GM12873 (cell line): ENCODE measurements at regions not wholly inside any gene's neighbourhood (a gene's known extent, or its start where the extent isn't known, plus 50 kb on each side); places are given as distances from the start of the nearest gene placed in this dataset.

Experiments
- TF ChIP-seq, protein P1 (sequence below): IDR thresholded peaks from 2 replicates; pipeline ENCODE4 v1.5.1; 2012; ENCODE audit warnings: low read depth, mild to moderate bottlenecking, moderate library complexity, low read length, control low read depth; ENCODE audit not compliant: insufficient read depth; ENCODE audit errors: missing control alignments

GRCh38 chr3:148366743-148367410 lies 330.8 kb upstream of the AGTR1 start:
- TF ChIP-seq, protein P1, sequence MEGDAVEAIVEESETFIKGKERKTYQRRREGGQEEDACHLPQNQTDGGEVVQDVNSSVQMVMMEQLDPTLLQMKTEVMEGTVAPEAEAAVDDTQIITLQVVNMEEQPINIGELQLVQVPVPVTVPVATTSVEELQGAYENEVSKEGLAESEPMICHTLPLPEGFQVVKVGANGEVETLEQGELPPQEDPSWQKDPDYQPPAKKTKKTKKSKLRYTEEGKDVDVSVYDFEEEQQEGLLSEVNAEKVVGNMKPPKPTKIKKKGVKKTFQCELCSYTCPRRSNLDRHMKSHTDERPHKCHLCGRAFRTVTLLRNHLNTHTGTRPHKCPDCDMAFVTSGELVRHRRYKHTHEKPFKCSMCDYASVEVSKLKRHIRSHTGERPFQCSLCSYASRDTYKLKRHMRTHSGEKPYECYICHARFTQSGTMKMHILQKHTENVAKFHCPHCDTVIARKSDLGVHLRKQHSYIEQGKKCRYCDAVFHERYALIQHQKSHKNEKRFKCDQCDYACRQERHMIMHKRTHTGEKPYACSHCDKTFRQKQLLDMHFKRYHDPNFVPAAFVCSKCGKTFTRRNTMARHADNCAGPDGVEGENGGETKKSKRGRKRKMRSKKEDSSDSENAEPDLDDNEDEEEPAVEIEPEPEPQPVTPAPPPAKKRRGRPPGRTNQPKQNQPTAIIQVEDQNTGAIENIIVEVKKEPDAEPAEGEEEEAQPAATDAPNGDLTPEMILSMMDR, result no peak

- TF ChIP-seq, protein P1, result no peak
Measured at GRCh38 chr3:148367756-148368155, 329.9 kb upstream of the AGTR1 start.

DNA sequence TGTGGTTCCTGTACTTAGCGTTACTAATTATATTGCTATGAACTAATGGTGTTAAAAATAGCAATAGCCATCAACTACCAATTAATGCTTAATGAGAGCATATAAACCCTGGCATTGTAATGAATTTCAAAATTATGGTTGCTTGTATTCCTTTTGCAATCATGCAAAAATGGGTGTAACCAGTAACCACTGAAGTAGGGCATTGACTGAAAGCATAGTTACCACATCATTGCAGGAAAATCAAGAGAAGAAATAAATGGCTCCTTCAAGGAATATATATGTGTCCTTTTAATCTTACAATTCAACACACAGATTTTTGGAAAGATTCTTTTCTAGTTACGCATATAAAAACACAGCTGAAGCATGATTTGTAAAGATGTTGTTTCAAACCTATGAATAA lies 328.3 kb upstream of the AGTR1 start:
- TF ChIP-seq, protein P1, result no peak

DNA sequence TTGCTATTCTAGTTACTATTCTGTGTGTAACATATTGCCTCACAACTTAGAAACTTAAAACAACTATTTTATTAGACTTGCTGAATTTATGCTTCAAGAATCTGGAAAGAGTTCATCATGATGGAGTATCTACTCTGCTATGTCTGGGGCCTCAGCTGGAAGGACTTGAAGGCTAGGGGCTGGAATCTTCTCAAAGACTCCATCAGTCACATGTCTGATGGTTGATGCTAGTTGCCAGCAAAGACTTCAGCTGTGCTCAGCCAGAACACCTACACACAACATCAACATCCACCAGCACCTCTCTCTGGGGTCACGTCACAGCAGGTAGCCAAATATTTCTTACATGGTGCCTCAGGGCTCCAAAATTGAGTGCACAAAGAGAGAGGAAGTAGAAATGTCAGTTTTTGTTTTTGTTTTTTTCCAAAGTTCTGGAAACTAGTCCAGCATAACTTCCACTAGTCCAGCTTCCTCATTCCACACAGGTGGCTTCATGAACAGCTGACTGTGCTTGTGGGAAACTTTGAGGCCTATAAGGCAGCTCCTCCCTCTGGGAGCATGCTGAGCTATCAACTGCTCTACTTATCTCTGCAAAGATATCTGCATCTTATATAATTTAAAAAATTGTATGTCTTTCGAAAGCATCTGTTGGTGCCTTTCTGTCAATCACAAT lies 325.4 kb upstream of the AGTR1 start:
- TF ChIP-seq, protein P1, result no peak

GRCh38 chr3:148373961-148374360 lies 323.7 kb upstream of the AGTR1 start:
- TF ChIP-seq, protein P1, result no peak

- TF ChIP-seq, protein P1, result peak; percentile 44
Measured at GRCh38 chr3:148379763-148380382, 317.8 kb upstream of the AGTR1 start.

DNA sequence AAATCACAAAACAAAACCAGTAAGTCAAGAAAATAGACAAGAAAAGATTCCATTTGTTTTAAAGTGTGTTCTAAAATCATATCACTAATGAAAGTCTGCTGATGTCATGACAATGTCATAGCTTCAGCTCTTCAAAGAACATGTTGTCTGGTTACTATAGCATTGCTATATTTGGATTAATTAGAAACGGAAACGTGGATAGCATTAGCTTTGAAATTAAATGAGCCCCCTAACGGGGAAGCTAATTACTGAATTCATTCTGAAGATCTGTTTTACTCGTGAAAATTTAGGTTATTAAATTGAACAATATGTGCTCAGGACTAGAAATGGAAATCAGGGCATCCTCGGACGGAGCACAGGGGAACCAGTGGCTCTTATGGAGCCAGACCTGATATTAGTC lies 316.7 kb upstream of the AGTR1 start:
- TF ChIP-seq, protein P1, result no peak
